ENCODE measurements at regions not wholly inside any gene's neighbourhood (a gene's known extent, or its start where the extent isn't known, plus 50 kb on each side); places are given as distances from the start of the nearest gene placed in this dataset.

GRCh38 chr1:239448911-239449310 is 62.5 kb downstream of the CHRM3 start:
- H3K4me3 Mint-ChIP-seq (ENCODE audit: unreplicated experiment): no peak overlapping the region

DNA sequence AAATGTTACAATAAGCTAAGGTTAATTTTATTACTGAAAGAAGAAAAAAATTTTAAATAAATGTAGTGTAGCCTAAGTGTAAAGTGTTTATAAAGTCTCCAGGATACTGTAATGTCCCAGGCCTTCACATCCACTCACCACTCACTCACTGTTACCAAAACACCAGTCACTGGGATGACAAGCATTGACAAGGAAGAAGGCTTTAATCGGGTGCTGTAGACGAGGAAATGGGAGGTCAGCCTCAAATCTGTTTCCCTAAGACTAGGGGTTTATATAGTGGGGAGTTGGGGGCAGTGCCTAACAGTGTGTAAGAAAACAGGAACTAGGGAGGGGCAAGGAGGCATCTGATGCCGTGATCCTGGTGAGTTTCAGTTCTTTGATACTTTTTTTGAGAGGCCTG is 69.4 kb downstream of the CHRM3 start:
- Mint-ChIP-seq H3K27ac (ENCODE audit: unreplicated experiment) (no peak overlapping the region), H3K9me3 (ENCODE audit: unreplicated experiment) (no peaks in the 10 kb centered on the region), H3K36me3 (ENCODE audit: unreplicated experiment) (peaks cover 4% of the 10 kb centered on the region), H3K4me1 (ENCODE audit: low read depth, unreplicated experiment) (no peaks in the 10 kb centered on the region), H3K4me3 (ENCODE audit: unreplicated experiment) (no peak overlapping the region), H3K27me3 (ENCODE audit: unreplicated experiment) (no peaks in the 10 kb centered on the region)
- no peak for DNase-seq
- TF ChIP-seq CTCF (IDR thresholded peaks at IDR 0.05; ENCODE audit: partially characterized antibody, unreplicated experiment): no peak

More at GRCh38 chr1:239448911-239449310, 62.5 kb downstream of the CHRM3 start:
- no peaks in the 10 kb centered on the region for H3K9me3 Mint-ChIP-seq (ENCODE audit: unreplicated experiment)
- H3K27me3 Mint-ChIP-seq (ENCODE audit: unreplicated experiment): no peaks in the 10 kb centered on the region
- no peaks in the 10 kb centered on the region for H3K4me1 Mint-ChIP-seq (ENCODE audit: low read depth, unreplicated experiment)
- no peak for TF ChIP-seq CTCF (IDR thresholded peaks at IDR 0.05; ENCODE audit: partially characterized antibody, unreplicated experiment)
- no peak overlapping the region for H3K27ac Mint-ChIP-seq (ENCODE audit: unreplicated experiment)
- no peaks in the 10 kb centered on the region for H3K36me3 Mint-ChIP-seq (ENCODE audit: unreplicated experiment)
- no peak for DNase-seq

- DNase-seq: no peak
- H3K27me3 Mint-ChIP-seq (ENCODE audit: unreplicated experiment): peaks cover 2% of the 10 kb centered on the region
- TF ChIP-seq CTCF (IDR thresholded peaks at IDR 0.05; ENCODE audit: partially characterized antibody, unreplicated experiment): no peak
- peaks cover 4% of the 10 kb centered on the region for H3K36me3 Mint-ChIP-seq (ENCODE audit: unreplicated experiment)
- peaks cover under 1% of the 10 kb centered on the region for H3K9me3 Mint-ChIP-seq (ENCODE audit: unreplicated experiment)
- H3K4me3 Mint-ChIP-seq (ENCODE audit: unreplicated experiment): no peak overlapping the region
- peaks cover 5% of the 10 kb centered on the region for H3K4me1 Mint-ChIP-seq (ENCODE audit: low read depth, unreplicated experiment)
- H3K27ac Mint-ChIP-seq (ENCODE audit: unreplicated experiment): no peak overlapping the region
These were observed 70.4 kb downstream of the CHRM3 start for GRCh38 chr1:239456788-239457187.

- H3K9me3 Mint-ChIP-seq (ENCODE audit: unreplicated experiment): peaks cover 1% of the 10 kb centered on the region
These were observed 71.2 kb downstream of the CHRM3 start for GRCh38 chr1:239457491-239458143.

More at GRCh38 chr1:239457491-239458143, 71.2 kb downstream of the CHRM3 start:
- Mint-ChIP-seq H3K27me3 (ENCODE audit: unreplicated experiment) (peaks cover 2% of the 10 kb centered on the region), H3K4me1 (ENCODE audit: low read depth, unreplicated experiment) (peaks cover 5% of the 10 kb centered on the region), H3K4me3 (ENCODE audit: unreplicated experiment) (no peak overlapping the region), H3K27ac (ENCODE audit: unreplicated experiment) (no peak overlapping the region), H3K36me3 (ENCODE audit: unreplicated experiment) (peaks cover 4% of the 10 kb centered on the region)
- no peak for DNase-seq
- no peak for TF ChIP-seq CTCF (IDR thresholded peaks at IDR 0.05; ENCODE audit: partially characterized antibody, unreplicated experiment)

Data from glutamatergic neuron (in vitro differentiated cells).